ENCODE measurements at regions not wholly inside any gene's neighbourhood (a gene's known extent, or its start where the extent isn't known, plus 50 kb on each side); places are given as distances from the start of the nearest gene placed in this dataset.
"Not testable (repeated sequence)": the region's sequence is repeated elsewhere in the genome, so short reads cannot be mapped to it uniquely, and the experiment has no call there.

DNA sequence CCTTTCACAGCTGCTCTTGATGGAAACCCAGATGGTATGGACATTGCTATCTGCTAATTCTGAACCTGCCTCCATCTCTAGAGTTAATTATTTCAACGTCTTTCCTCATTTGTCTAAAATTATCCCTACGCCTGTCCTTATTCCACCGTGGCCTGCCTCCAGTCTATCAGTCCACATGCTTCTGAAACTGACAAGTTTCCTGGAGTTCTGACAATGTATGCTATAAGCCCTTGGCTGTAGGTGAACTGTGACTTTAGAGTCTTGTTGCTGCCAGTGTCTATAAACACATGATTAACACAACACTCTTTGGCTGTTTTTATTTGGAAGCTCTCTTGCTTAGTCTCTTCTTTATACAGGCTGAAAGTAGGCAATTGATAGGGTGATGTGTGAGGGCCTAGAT, 1052.9 kb downstream of the TMTC2 start:
- Histone ChIP-seq H3K36me3 (replicated peaks in 1 of 2) (no peaks in the 10 kb centered on the region), H3K27ac (no peak overlapping the region), H3K4me1 (replicated peaks in 1 of 2) (no peaks in the 10 kb centered on the region), H3K9me3 (replicated peaks in 1 of 3) (no peaks in the 10 kb centered on the region), H3K27me3 (no peaks in the 10 kb centered on the region), H3K4me3 (no peak overlapping the region)
- intact Hi-C loops (cut with DNase I), result no loop called here
- DNase-seq, result no peak
- no peak for TF ChIP-seq POLR2A (IDR thresholded peaks at IDR 0.05)
- TF ChIP-seq, protein P1, sequence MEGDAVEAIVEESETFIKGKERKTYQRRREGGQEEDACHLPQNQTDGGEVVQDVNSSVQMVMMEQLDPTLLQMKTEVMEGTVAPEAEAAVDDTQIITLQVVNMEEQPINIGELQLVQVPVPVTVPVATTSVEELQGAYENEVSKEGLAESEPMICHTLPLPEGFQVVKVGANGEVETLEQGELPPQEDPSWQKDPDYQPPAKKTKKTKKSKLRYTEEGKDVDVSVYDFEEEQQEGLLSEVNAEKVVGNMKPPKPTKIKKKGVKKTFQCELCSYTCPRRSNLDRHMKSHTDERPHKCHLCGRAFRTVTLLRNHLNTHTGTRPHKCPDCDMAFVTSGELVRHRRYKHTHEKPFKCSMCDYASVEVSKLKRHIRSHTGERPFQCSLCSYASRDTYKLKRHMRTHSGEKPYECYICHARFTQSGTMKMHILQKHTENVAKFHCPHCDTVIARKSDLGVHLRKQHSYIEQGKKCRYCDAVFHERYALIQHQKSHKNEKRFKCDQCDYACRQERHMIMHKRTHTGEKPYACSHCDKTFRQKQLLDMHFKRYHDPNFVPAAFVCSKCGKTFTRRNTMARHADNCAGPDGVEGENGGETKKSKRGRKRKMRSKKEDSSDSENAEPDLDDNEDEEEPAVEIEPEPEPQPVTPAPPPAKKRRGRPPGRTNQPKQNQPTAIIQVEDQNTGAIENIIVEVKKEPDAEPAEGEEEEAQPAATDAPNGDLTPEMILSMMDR (IDR thresholded peaks at IDR 0.05), result no peak
- 69 to 83% (median 73%) methylated on average over 3 of the region's 3 CpGs for WGBS, 4 donors

DNA sequence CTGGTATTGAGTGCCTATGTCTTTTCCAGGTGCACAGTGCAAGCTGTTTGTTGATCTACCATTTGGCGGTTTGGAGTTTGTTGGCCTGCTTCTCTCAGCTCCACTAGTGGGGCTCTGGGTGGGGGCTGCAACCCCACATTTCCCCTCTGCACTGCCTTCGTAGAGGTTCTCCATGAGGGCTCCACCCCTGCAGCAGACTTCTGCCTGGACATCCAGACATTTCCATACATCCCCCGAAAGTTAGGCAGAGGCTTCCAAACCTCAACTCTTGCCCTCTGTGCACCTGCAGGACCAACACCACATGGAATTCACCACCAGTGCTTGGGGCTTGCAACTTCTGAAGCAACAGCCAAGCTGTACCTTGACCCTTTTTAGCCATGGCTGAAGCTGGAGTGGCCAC, 1024.1 kb downstream of the TMTC2 start:
- no peak for DNase-seq
- Histone ChIP-seq H3K36me3 (replicated peaks in 1 of 2) (no peaks in the 10 kb centered on the region), H3K27ac (no peak overlapping the region), H3K4me3 (no peak overlapping the region), H3K9me3 (replicated peaks in 1 of 3) (peaks cover 0 to 4% (median 0%) of the 10 kb centered on the region in 3 donors), H3K27me3 (no peaks in the 10 kb centered on the region), H3K4me1 (replicated peaks in 1 of 2) (no peaks in the 10 kb centered on the region)
- WGBS, 4 donors, result 87 to 93% (median 90%) methylated on average over 2 to 3 of the region's 3 CpGs
- no peak for TF ChIP-seq POLR2A (IDR thresholded peaks at IDR 0.05)
- TF ChIP-seq, protein P1 (IDR thresholded peaks at IDR 0.05), result no peak
- intact Hi-C loops (cut with DNase I), result no loop called here

DNA sequence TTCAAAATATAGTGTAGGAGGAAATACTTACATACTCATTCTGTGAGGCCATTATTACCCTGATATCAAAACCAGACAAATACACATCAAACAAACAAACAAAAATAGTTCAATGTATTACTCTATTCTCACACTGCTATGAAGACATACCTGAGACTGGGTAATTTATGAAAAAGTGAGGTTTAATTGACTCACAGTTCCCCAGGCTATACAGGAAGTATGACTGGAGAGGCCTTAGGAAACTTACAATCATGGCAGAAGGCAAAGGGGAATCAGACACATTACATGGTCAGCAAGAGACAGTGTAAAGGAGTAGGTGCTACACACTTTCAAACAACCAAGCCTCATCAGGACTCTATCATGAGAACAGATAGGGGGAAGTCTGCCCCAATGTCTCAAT, 1023.2 kb downstream of the TMTC2 start:
- H3K4me3 ChIP-seq, result no peak overlapping the region
- H3K4me1 ChIP-seq (replicated peaks in 1 of 2), result no peaks in the 10 kb centered on the region
- H3K9me3 ChIP-seq (replicated peaks in 1 of 3), result peaks cover 0 to 4% (median 0%) of the 10 kb centered on the region in 3 donors
- H3K27me3 ChIP-seq, result no peaks in the 10 kb centered on the region
- no peaks in the 10 kb centered on the region for H3K36me3 ChIP-seq (replicated peaks in 1 of 2)
- TF ChIP-seq POLR2A (IDR thresholded peaks at IDR 0.05), result no peak
- TF ChIP-seq, protein P1 (IDR thresholded peaks at IDR 0.05), result no peak
- DNase-seq, result no peak
- H3K27ac ChIP-seq, result no peak overlapping the region
- intact Hi-C loops (cut with DNase I), result no loop called here

DNA sequence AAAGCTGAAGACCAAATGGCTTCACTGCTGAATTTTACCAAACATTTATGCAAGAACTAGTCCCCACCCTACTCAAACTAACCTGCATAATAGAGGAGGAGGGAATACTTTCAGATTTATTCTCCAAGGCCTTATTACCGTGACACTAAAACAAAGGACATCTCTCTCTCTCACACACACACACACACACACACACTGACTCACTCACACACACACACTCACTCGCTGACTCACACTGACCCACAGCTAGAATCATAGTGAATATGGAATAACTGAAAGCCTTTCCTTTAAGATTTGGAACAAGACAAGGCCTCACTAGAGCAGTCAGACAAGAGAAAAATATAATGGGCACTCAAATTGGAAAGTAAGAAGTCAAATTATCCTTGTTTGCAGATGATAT, 1014.1 kb downstream of the TMTC2 start:
- WGBS, 4 donors, result 40 to 57% (median 48%) methylated on average over 2 of the region's 2 CpGs

DNA sequence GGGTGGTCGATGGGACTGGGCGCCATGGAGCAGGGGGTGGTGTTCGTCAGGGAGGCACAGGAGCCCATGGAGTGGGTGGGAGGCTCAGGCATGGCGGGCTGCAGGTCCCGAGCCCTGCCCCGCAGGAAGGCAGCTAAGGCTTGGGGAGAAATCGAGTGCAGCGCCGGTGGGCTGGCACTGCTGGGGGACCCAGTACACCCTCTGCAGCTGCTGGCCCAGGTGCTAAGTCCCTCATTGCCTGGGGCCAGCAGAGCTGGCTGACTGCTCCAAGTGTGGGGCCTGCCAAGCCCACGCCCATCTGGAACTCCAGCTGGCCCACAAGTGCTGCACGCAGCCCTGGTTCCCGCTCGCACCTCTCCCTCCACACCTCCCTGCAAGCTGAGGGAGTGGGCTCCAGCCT, 1009.6 kb downstream of the TMTC2 start:
- H3K4me3 ChIP-seq; H3K27me3 ChIP-seq; H3K9me3 ChIP-seq (replicated peaks in 1 of 3); H3K36me3 ChIP-seq (replicated peaks in 1 of 2); DNase-seq; H3K27ac ChIP-seq; H3K4me1 ChIP-seq (replicated peaks in 1 of 2); intact Hi-C loops (cut with DNase I): not testable (repeated sequence)
- 84 to 100% (median 87%) methylated on average over 1 to 13 of the region's 13 CpGs for WGBS, 4 donors

More for the DNA sequence above, 1014.1 kb downstream of the TMTC2 start:
- intact Hi-C loops (cut with DNase I), result no loop called here
- peak in 4 of 7 donors; percentile 2 to 62 (median 46) for DNase-seq
- Histone ChIP-seq H3K9me3 (replicated peaks in 1 of 3) (no peaks in the 10 kb centered on the region), H3K36me3 (replicated peaks in 1 of 2) (no peaks in the 10 kb centered on the region), H3K4me1 (replicated peaks in 1 of 2) (no peaks in the 10 kb centered on the region), H3K27ac (no peak overlapping the region), H3K27me3 (no peaks in the 10 kb centered on the region), H3K4me3 (no peak overlapping the region)
- no peak for TF ChIP-seq POLR2A (IDR thresholded peaks at IDR 0.05)
- TF ChIP-seq, protein P1 (IDR thresholded peaks at IDR 0.05), result no peak

Measured in adrenal gland (tissue), 9 donors.